Suppressor macrophage treated with lipopolysaccharide for 1 hour (primary cell): ENCODE measurements at regions not wholly inside any gene's neighbourhood (a gene's known extent, or its start where the extent isn't known, plus 50 kb on each side); places are given as distances from the start of the nearest gene placed in this dataset.

Experiments
- DNase-seq, 3 donors: peaks; one replicate each; pipeline ENCODE4 v3.0.0-alpha.2; 2020 to 2022

DNA sequence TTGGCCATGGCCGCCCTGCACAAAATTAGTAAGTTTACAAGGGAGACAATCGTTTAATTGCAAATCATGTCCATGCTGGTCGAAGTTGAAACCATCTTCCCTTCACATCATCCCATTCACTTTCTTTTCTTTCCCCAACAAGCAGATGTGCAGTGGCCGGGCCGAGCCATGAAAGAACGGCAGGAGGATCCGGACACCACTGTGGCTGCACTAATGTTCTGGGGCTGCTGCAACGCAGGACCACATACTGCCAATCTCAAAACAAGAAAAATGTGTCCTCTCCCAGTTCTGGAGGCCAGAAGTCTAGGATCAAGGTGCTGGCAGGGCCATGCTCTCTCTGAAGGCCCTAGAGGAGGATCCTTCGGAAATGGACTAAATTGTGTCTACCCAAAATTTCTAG, 227.4 kb upstream of the MYT1L start:
- DNase-seq = no peak

DNA sequence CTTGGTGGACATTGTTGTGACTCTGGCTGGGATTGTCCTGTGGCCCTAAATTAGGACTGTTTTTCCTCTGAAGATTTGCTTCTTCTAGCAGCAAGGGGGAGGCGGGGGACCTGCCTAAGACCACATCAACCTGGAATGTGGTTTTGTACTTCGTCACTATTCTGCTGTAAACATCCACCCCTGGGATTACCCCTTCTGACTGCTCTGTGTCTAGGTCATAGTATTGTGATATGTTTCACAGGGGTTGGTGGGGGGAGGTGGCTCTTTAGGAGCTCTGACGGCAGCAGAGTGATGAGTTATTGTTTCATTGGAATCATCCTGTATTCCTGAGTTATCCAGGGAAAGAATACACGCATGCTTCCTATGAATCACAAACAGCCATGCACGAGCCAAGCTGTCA, 226.4 kb upstream of the MYT1L start:
- DNase-seq = no peak

- no peak for DNase-seq
Observed at GRCh38 chr2:2550856-2551255, 219.8 kb upstream of the MYT1L start.

DNA sequence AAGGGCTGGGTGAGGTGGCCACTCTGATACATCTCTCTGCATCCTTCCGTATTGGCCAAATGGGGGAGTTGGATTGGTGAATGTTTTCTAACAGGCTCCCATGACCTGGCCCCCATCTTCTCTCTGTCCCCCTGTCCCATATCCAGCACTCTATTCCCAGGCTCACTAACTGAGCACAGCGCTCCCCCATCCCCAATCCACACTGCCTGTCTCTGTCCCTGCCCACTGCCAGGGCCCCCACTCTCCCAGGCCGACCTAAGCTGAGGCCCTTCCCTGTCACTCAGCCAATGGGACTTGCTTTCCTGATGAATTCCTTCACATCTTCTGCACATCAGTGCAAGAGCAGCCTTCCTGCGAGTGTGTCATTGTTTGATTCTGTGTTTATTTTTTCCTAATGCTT, 216.8 kb upstream of the MYT1L start:
- DNase-seq = no peak

DNA sequence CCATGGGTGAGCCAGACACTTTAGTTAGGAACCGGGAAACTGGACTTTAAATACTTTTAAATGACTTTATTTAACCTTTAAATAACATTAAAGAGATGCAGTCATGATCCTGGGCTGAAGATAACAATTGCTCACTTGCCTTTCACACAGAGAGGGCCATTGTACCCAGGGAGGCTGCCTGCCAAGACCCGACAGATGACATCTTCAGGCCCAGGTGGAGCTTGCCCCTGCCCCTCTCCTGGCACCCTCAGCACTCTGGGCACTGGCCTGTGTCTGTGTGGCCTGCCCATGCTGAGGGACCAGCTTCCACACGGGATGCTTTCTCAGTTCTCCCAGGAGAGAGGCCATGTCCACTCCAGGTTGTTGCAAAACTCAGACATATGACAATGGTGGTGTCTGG, 216.4 kb upstream of the MYT1L start:
- no peak for DNase-seq

GRCh38 chr2:2546046-2546445, 215.0 kb upstream of the MYT1L start:
- DNase-seq = no peak

GRCh38 chr2:2542966-2543611, 212.0 kb upstream of the MYT1L start:
- DNase-seq = no peak

DNA sequence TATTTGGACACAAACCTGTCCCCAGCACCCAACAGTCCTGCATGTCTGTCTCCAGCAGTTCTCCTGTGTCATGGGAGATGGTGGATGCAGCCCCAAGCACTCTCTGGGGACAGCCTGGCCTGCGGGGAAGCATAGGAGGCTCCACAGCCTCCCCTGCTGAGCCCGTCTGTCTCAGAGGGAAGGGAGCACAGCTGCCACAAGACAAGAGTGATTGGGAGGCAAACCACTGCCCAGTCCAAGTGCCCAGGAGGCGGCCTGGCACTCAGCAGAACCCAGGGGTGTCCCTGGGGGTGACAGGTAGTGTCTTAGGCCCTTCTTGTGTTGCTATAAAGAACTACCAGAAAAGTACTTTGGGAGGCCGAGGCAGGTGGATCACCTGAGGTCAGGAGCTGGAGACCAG, 211.2 kb upstream of the MYT1L start:
- DNase-seq = no peak

- DNase-seq = no peak
Observed at GRCh38 chr2:2540406-2540805, 209.3 kb upstream of the MYT1L start.

- DNase-seq = no peak
Observed at GRCh38 chr2:2536416-2537056, 205.5 kb upstream of the MYT1L start.

DNA sequence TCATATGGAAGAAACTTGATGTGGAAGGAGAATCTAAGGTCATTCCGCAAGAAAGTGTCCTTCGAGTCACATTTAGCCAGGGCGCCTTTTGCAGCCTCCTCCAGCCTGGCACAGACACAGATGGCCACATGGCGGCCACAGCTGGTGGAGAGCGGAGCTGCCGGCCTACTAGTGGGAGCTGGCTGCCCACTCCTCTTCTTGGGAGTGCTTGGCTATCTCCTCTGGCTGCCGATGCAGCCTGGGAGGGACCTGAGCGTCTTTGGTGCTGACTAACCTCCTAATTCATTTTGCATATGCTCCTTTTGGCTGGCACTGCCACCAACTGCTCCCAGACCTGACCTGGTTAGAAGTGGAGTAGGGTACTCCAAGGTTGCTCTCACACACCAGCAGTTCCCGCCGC, 199.3 kb upstream of the MYT1L start:
- DNase-seq = no peak

DNA sequence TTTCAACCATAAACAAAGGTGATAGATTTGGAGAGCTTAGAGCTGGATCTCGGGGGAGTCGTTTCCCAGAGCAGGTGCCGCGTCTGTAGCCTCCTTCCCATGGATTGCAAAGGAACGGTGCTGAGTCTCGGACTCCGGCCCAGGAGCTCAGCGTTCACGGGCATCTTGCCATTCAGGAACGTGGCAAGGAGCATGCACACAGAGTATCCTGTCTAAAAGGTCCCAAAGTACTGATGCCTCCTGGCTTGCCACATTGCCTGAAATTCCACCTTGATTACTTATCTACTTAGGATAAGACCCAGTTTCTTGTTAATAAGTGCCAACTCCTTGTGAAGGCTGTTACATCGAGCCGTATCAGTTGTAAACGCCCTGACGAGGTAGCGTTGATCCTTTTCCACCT, 197.8 kb upstream of the MYT1L start:
- DNase-seq = no peak

DNA sequence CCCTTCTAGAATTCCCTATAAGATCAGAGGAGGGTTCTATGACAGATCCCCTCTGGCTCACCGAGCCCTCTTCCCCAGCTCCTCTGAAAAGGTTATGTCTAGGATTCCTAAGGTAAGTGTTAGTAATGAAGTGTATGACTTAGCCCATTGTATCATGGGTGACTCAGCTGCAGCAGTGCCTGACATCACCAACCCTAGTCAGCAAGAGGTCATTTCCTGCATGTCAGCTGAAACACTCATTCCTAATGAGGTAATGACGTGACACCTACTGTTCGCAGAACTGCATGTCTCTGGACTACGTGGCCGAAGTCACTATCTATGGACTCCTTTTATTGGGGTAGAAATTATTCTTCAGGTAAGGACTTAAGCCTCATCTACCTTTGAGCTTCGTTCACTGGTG, 196.1 kb upstream of the MYT1L start:
- peak; percentile 1 to 28 (median 8) for DNase-seq

DNA sequence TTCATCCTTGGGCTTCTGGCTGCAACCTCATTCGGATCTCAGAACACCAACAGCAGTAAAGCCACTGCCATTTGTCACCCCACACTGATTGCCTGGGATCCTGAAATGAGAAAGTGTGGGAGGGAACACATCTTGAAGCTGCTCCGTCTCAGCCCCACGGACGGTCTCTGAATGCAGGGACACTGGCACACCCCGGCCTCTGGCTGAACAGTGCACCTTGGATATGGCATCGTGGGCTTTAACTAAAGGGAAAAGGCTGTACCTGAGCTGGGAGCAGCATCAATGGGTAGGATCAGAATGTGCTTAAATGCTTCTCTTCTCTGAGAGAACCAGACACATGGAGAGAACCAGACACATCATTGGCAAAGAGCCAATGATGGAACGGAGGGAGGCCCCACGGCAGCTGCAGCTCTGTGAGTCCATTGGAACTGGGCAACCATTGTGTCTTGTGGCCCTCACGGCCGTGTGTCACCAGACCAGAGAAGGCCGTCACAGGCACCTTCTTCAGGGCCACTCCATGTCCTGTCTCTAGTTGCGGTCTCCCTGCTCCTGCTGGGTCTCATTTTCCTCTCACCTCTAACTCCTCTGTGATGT, 193.4 kb upstream of the MYT1L start:
- DNase-seq = no peak

DNA sequence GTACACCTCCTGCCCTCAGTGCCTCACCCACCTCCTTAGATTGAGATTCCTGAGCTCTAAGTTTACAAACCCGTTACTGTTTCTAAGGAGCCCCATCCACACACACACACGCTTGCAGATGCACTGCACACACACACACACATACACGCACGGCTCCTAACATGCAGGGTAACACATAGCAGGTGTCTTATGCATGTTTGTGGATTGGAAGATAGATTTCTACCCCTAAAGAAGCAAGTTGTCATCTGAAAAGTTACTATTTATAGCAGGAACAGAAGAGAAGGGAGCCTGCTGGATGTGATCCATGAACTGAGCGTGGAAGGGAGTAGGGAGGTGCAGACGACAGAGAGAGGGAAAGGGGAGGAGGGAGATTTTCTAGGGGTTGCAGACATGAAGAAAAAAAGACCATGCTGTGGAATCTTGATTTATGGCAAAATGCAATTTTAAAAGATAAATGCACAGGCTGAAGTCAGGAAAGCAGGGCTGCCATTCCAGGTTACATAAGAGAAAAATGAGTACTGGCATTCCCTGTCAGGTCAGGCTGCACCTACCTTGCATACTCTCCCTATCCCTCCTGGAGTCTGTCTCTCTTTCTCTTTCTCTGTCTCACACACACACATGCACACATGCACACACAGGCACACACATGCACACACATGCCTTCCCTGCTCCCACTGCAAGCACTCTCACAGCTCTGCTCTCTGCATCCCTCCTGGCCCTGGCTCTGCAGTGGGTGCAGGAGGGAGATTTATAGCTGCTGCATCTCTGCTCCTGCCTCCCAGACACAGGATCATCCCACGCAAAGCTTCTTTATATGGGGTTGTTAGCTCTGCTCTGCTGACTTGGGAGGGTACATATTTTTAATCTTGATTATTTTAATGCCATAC, 192.6 kb upstream of the MYT1L start:
- DNase-seq = no peak

GRCh38 chr2:2520401-2520811, 189.3 kb upstream of the MYT1L start:
- no peak for DNase-seq

DNA sequence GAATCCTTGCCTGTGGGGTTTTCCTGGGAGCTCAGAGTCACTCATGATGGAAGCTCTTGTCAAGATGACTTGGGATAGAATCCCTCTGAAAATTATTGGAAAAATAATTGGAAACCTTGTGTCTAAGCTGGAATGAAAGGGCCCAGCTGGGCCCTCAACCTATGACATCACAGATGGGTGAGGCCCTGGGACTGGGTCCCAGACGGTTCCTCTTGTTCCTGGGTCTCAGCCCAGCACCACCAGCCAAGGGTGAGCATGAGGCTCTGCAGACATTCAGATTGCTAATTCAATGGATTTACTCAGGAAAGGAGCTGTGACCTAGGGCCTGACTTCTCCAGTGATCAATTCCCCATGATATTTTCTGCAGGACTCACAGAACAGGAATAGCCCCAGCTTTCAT, 188.3 kb upstream of the MYT1L start:
- no peak for DNase-seq

DNA sequence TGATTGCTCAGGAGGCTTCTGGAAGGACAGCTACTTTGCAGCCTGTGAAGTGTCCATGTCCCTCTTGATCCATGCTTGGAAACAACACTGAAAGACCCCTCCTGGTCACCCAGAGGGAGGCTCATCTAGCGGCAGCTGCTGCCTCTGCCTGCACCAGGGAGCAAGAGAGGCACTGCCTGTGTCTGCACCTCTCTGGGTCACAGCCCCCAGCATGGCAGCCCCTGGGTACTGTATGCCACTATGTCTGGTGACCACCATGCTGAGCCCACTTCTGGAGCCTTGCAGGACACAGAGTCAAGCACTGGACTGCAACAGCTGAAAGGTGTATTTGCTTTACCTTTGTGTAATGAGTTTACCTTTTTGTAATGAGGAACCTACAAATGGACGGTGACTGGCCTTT, 186.3 kb upstream of the MYT1L start:
- DNase-seq = no peak

- no peak for DNase-seq
Observed at GRCh38 chr2:2516386-2516785, 185.3 kb upstream of the MYT1L start.

GRCh38 chr2:2512931-2513330, 181.9 kb upstream of the MYT1L start:
- no peak for DNase-seq

- DNase-seq = no peak
Observed at GRCh38 chr2:2507417-2507997, 176.4 kb upstream of the MYT1L start.

DNA sequence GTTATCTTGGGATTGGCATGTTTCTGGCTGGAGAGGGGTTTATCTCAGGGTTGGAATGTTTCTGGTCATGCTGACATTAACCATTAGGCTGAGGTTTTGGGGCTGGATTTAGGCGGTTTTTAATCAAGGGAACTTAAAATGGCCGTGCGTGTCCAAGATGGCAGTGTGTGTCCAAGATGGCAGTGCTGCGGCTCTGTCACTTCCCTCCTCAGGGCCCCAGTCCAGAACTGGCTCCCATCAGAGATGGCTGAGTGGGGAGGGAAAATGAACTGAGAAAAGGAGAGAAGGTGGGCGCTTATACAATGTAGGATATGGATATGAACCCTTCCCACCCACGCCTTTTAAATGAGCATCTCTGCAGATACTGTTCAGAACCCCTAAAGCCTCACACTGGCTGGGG, 175.5 kb upstream of the MYT1L start:
- DNase-seq = no peak

- no peak for DNase-seq
Observed at GRCh38 chr2:2505604-2506003, 174.5 kb upstream of the MYT1L start.
